ENCODE measurements at regions not wholly inside any gene's neighbourhood (a gene's known extent, or its start where the extent isn't known, plus 50 kb on each side); places are given as distances from the start of the nearest gene placed in this dataset.

GRCh38 chrX:46325312-46325877 lies 219.8 kb downstream of the ZNF674 start:
- Histone ChIP-seq H3K27ac (ENCODE audit: insufficient read depth, low read depth, low read length) (peak overlapping the region; percentile 98), H3K36me3 (ENCODE audit: control insufficient read depth in 2 of 2, extremely low read depth in 1 of 2, insufficient read depth in 2 of 2, low read length in 2 of 2) (no peaks in the 10 kb centered on the region), H3K9ac (replicated peaks; ENCODE audit: extremely low read depth, insufficient read depth, low read length) (peak overlapping the region; percentile 95), H3K4me1 (ENCODE audit: control insufficient read depth, extremely low read depth, insufficient read depth, low read length) (peaks cover 36% of the 10 kb centered on the region), H2AFZ (ENCODE audit: low read depth, low read length) (peak overlapping the region; percentile 11), H4K20me1 (replicated peaks; ENCODE audit: control insufficient read depth, extremely low read depth, insufficient read depth, low read length) (no peaks in the 10 kb centered on the region), H3K4me3 (replicated peaks in 1 of 3; ENCODE audit: insufficient read depth in 1 of 3, low read depth in 1 of 3, low read length in 3 of 3) (no peak overlapping the region), H3K4me2 (ENCODE audit: insufficient read depth, low read length) (peak overlapping the region; percentile 72), H3K9me3 (replicated peaks; ENCODE audit: control insufficient read depth, insufficient read depth, low read length) (no peaks in the 10 kb centered on the region), H3K27me3 (ENCODE audit: control insufficient read depth in 2 of 2, insufficient read depth in 2 of 2, low read length in 2 of 2) (no peaks in the 10 kb centered on the region), H3K9me1 (replicated peaks; ENCODE audit: control insufficient read depth, extremely low read depth, insufficient read depth, low read length) (no peaks in the 10 kb centered on the region), H3K79me2 (ENCODE audit: control insufficient read depth, insufficient read depth, low read length) (no peaks in the 10 kb centered on the region)
- TF ChIP-seq MYC (IDR thresholded peaks at IDR 0.05; ENCODE audit: low read depth, low read length) (no peak), FOS (IDR thresholded peaks at IDR 0.05; ENCODE audit: borderline replicate concordance, insufficient read depth, low read length) (peak; percentile 45), JUN (IDR thresholded peaks at IDR 0.05; ENCODE audit: borderline replicate concordance, insufficient read depth, insufficient read length, low read depth) (peak; percentile 53)
- intact Hi-C loops (cut with micrococcal nuclease) (loop anchor here (5.0 kb wide), 3 partner anchors 52 to 613 kb away; no protein-coding TSS in a partner anchor), dilution Hi-C loops (cut with MboI; ENCODE audit: extremely low pct_ligation_motif_present, low sequenced_read_pairs) (no loop called here)
- ChIA-PET CTCF (interaction anchor here (1.0 kb wide), 1 partner anchor 51 kb away, joined by 3 read pairs; no protein-coding TSS in a partner anchor), POLR2A (no interaction called here)
- DNase-seq (ENCODE audit: low read depth, low spot score) (peak; percentile 69), FAIRE-seq (no peak)
- BruUV-seq (replicated peaks): no TSS peak

GRCh38 chrX:46324166-46324565 lies 221.1 kb downstream of the ZNF674 start:
- H3K4me3 ChIP-seq (replicated peaks in 1 of 3; ENCODE audit: insufficient read depth in 1 of 3, low read depth in 1 of 3, low read length in 3 of 3): no peak overlapping the region
- BruUV-seq (replicated peaks): no TSS peak
- POLR2A ChIA-PET: no interaction called here
- no peaks in the 10 kb centered on the region for H3K79me2 ChIP-seq (ENCODE audit: control insufficient read depth, insufficient read depth, low read length)
- no peak overlapping the region for H3K27ac ChIP-seq (ENCODE audit: insufficient read depth, low read depth, low read length)
- CTCF ChIA-PET: interaction anchor here (1.1 kb wide), 1 partner anchor 23 kb away, joined by 4 read pairs; no protein-coding TSS in a partner anchor
- no peaks in the 10 kb centered on the region for H4K20me1 ChIP-seq (replicated peaks; ENCODE audit: control insufficient read depth, extremely low read depth, insufficient read depth, low read length)
- no peaks in the 10 kb centered on the region for H3K36me3 ChIP-seq (ENCODE audit: control insufficient read depth in 2 of 2, extremely low read depth in 1 of 2, insufficient read depth in 2 of 2, low read length in 2 of 2)
- no peak overlapping the region for H3K9ac ChIP-seq (replicated peaks; ENCODE audit: extremely low read depth, insufficient read depth, low read length)
- dilution Hi-C loops (cut with MboI; ENCODE audit: extremely low pct_ligation_motif_present, low sequenced_read_pairs) (no loop called here), intact Hi-C loops (cut with micrococcal nuclease) (no loop called here)
- DNase-seq (ENCODE audit: low read depth, low spot score) (no peak), FAIRE-seq (no peak)
- no peaks in the 10 kb centered on the region for H3K27me3 ChIP-seq (ENCODE audit: control insufficient read depth in 2 of 2, insufficient read depth in 2 of 2, low read length in 2 of 2)
- H3K9me3 ChIP-seq (replicated peaks; ENCODE audit: control insufficient read depth, insufficient read depth, low read length): no peaks in the 10 kb centered on the region
- peaks cover 36% of the 10 kb centered on the region for H3K4me1 ChIP-seq (ENCODE audit: control insufficient read depth, extremely low read depth, insufficient read depth, low read length)
- no peak for TF ChIP-seq POLR2A (IDR thresholded peaks at IDR 0.05; ENCODE audit: low read depth, low read length)
- TF ChIP-seq JUN (IDR thresholded peaks at IDR 0.05; ENCODE audit: borderline replicate concordance, insufficient read depth, insufficient read length, low read depth): no peak
- TF ChIP-seq CTCF (IDR thresholded peaks at IDR 0.05; ENCODE audit: extremely low read depth in 1 of 2, insufficient read depth in 1 of 2, low read depth in 1 of 2, low read length in 2 of 2): no peak
- TF ChIP-seq MAX (IDR thresholded peaks at IDR 0.05; ENCODE audit: insufficient read depth, insufficient read length): no peak
- TF ChIP-seq MYC (IDR thresholded peaks at IDR 0.05; ENCODE audit: low read depth, low read length): no peak
- no peak for TF ChIP-seq EZH2 (IDR thresholded peaks at IDR 0.05; ENCODE audit: borderline replicate concordance, low read depth, low read length, severe bottlenecking)
- no peak for TF ChIP-seq FOS (IDR thresholded peaks at IDR 0.05; ENCODE audit: borderline replicate concordance, insufficient read depth, low read length)
- no peak for TF ChIP-seq POLR2AphosphoS5 (IDR thresholded peaks at IDR 0.05; ENCODE audit: insufficient read depth, low read depth, low read length)
- no peak for TF ChIP-seq GATA2 (IDR thresholded peaks at IDR 0.05; ENCODE audit: insufficient read depth, insufficient read length, low read depth, low read length)
- H3K9me1 ChIP-seq (replicated peaks; ENCODE audit: control insufficient read depth, extremely low read depth, insufficient read depth, low read length): no peaks in the 10 kb centered on the region
- H2AFZ ChIP-seq (ENCODE audit: low read depth, low read length): no peak overlapping the region
- no peak overlapping the region for H3K4me2 ChIP-seq (ENCODE audit: insufficient read depth, low read length)
